ENCODE measurements at regions not wholly inside any gene's neighbourhood (a gene's known extent, or its start where the extent isn't known, plus 50 kb on each side); places are given as distances from the start of the nearest gene placed in this dataset.

- peak in 25 of 51 donors; percentile 0 to 47 (median 13) for DNase-seq
Observed at GRCh38 chr5:103428411-103428871, 134.1 kb downstream of the NUDT12 start.

- no peak for DNase-seq
Observed at GRCh38 chr5:103427326-103427725, 135.3 kb downstream of the NUDT12 start.

- no peak for DNase-seq
Observed at GRCh38 chr5:103425686-103426454, 136.7 kb downstream of the NUDT12 start.

- DNase-seq, result no peak
Observed at GRCh38 chr5:103424453-103425205, 138.0 kb downstream of the NUDT12 start.

- no peak for DNase-seq
Observed at GRCh38 chr5:103424026-103424425, 138.6 kb downstream of the NUDT12 start.

- DNase-seq, result no peak
Observed at GRCh38 chr5:103422756-103423155, 139.8 kb downstream of the NUDT12 start.

GRCh38 chr5:103414604-103415003, 148.0 kb downstream of the NUDT12 start:
- DNase-seq, result no peak

GRCh38 chr5:103411711-103412110, 150.9 kb downstream of the NUDT12 start:
- no peak for DNase-seq

GRCh38 chr5:103410172-103410571, 151.6 kb downstream of the MACIR start:
- no peak for DNase-seq

- no peak for DNase-seq
Observed at GRCh38 chr5:103409013-103409670, 150.6 kb downstream of the MACIR start.

- DNase-seq, result no peak
Observed at GRCh38 chr5:103408408-103408807, 149.8 kb downstream of the MACIR start.

GRCh38 chr5:103407402-103407801, 148.8 kb downstream of the MACIR start:
- no peak for DNase-seq

GRCh38 chr5:103404483-103404882, 145.9 kb downstream of the MACIR start:
- DNase-seq, result no peak

GRCh38 chr5:103402851-103403250, 144.3 kb downstream of the MACIR start:
- DNase-seq, result peak in 1 of 51 donors; percentile 1

GRCh38 chr5:103397739-103398581, 139.4 kb downstream of the MACIR start:
- no peak for DNase-seq

- DNase-seq, result no peak
Observed at GRCh38 chr5:103394676-103395075, 136.1 kb downstream of the MACIR start.

- peak in 3 of 51 donors; percentile 7 to 9 (median 9) for DNase-seq
Observed at GRCh38 chr5:103393101-103393754, 134.7 kb downstream of the MACIR start.

- no peak for DNase-seq
Observed at GRCh38 chr5:103391659-103392058, 133.1 kb downstream of the MACIR start.

GRCh38 chr5:103389846-103390245, 131.3 kb downstream of the MACIR start:
- DNase-seq, result peak in 6 of 51 donors; percentile 9 to 47 (median 25)

GRCh38 chr5:103389357-103389756, 130.8 kb downstream of the MACIR start:
- no peak for DNase-seq

- no peak for DNase-seq
Observed at GRCh38 chr5:103385722-103386121, 127.2 kb downstream of the MACIR start.

Data from hypothalamus (tissue), 51 donors.